K562 (cell line): ENCODE measurements at regions not wholly inside any gene's neighbourhood (a gene's known extent, or its start where the extent isn't known, plus 50 kb on each side); places are given as distances from the start of the nearest gene placed in this dataset.

Source experiments
- ATAC-seq: fragments of 200-7000 bp; cut with Tn5 transposase; 3 replicates; pipeline ENCODE4 v1.9.1; 2020; ENCODE audit warnings: moderate library complexity
- BruUV-seq: library from RNA; stranded (reverse); fragments of 400-500 nt; replicated peaks from 2 replicates; lab custom pipeline; 2021; lab: Mats Ljungman, UMichigan
- CTCF ChIA-PET: fragments of 300-600 bp; formaldehyde crosslinking; extraction: SDS; loops from one replicate; lab custom pipeline; 2021; ENCODE audit warnings: low intra/inter-chr PET ratio; lab: Yijun Ruan, JAX
- POLR2A ChIA-PET: fragments of 300-600, 350-650 bp; sonication (Branson Sonifier 250); formaldehyde crosslinking; extraction: SDS; loops from one replicate; lab custom pipeline; 2021; ENCODE audit warnings: antibody characterized with exemption, inconsistent platforms; lab: Yijun Ruan, JAX
- DNase-seq, 4 experiments: peaks; one replicate each; pipeline versions ENCODE4 v3.0.0 to v3.0.0-alpha.2; 2011 to 2018; ENCODE audit warnings: low spot score in 3 of 4, mixed read lengths in 3 of 4; ENCODE audit errors: extremely low read depth in 1 of 4
- FAIRE-seq: peaks from 2 replicates; lab custom pipeline; 2011; peaks lifted over from hg19 to GRCh38; lab: Jason Lieb, UNC
- H2AFZ ChIP-seq: 2 replicates; pipeline ENCODE4 v1.6.0; 2011; ENCODE audit warnings: low read depth, low read length, control low read depth, inconsistent platforms
- H3K27ac ChIP-seq: fragments of 200-600 bp; 3 replicates; pipeline ENCODE4 v1.8.0; 2011; ENCODE audit warnings: low read depth, mild to moderate bottlenecking, control low read depth, inconsistent platforms, low read length, moderate library complexity, mixed read lengths; ENCODE audit errors: extremely low read depth
- H3K27me3 ChIP-seq, 2 experiments: fragments of 300-600 bp in 1 of 2; 2 replicates in 1 of 2; 3 replicates in 1 of 2; pipeline versions ENCODE4 v1.6.0 to v1.8.0; 2011; ENCODE audit warnings: inconsistent platforms in 2 of 2, low read length in 2 of 2, mild to moderate bottlenecking in 1 of 2, mixed read lengths in 1 of 2, moderate library complexity in 1 of 2; ENCODE audit not compliant: control insufficient read depth in 2 of 2, insufficient read depth in 2 of 2
- H3K36me3 ChIP-seq: fragments of 300-600 bp; 3 replicates; pipeline ENCODE4 v1.8.0; 2011; ENCODE audit warnings: mild to moderate bottlenecking, low read length, inconsistent platforms; ENCODE audit not compliant: control insufficient read depth, insufficient read depth
- H3K4me1 ChIP-seq, 2 experiments: fragments of 200-600 bp in 1 of 2; replicated peaks in 1 of 2; 2 replicates in 1 of 2; 3 replicates in 1 of 2; pipeline versions ENCODE4 v1.5.1 to v1.8.0; 2011; ENCODE audit warnings: inconsistent platforms in 2 of 2, low read length in 2 of 2, mild to moderate bottlenecking in 1 of 2, mixed read lengths in 1 of 2, moderate library complexity in 1 of 2; ENCODE audit not compliant: control insufficient read depth in 2 of 2, insufficient read depth in 2 of 2
- H3K4me2 ChIP-seq: 2 replicates; pipeline ENCODE4 v1.6.1; 2011; ENCODE audit warnings: low read length, control low read depth, inconsistent platforms, mixed read lengths; ENCODE audit not compliant: insufficient read depth
- H3K4me3 ChIP-seq: fragments of 200-600 bp; sonication (generic), shearing (Covaris generic); 2 replicates; pipeline ENCODE4 v1.5.1; 2016; ENCODE audit warnings: control low read depth, inconsistent platforms
- H3K79me2 ChIP-seq: fragments of 200-600 bp; 3 replicates; pipeline ENCODE4 v1.8.0; 2011; ENCODE audit warnings: low read length, inconsistent platforms; ENCODE audit not compliant: control insufficient read depth, insufficient read depth
- H3K9ac ChIP-seq, 2 experiments: 2 replicates each; pipeline versions ENCODE4 v1.6.0 to v1.6.1; 2011; ENCODE audit warnings: low read depth in 2 of 2, low read length in 2 of 2, control low read depth in 1 of 2, inconsistent platforms in 1 of 2, mild to moderate bottlenecking in 1 of 2, mixed read lengths in 1 of 2; ENCODE audit not compliant: insufficient read depth in 1 of 2
- H3K9me1 ChIP-seq: one replicate; pipeline ENCODE4 v1.6.0; 2011; ENCODE audit warnings: inconsistent platforms, mild to moderate bottlenecking, low read length, moderate library complexity; ENCODE audit not compliant: control insufficient read depth, insufficient read depth
- H3K9me3 ChIP-seq: replicated peaks from 2 replicates; pipeline ENCODE4 v1.5.1; 2011; ENCODE audit warnings: low read depth, low read length, inconsistent platforms; ENCODE audit not compliant: control insufficient read depth, insufficient read depth
- H4K20me1 ChIP-seq: replicated peaks from 2 replicates; pipeline ENCODE4 v1.6.1; 2011; ENCODE audit warnings: low read length, inconsistent platforms, mixed read lengths; ENCODE audit not compliant: control insufficient read depth, insufficient read depth
- ARHGAP35 ChIP-seq: fragments of 450-650 bp; IDR thresholded peaks from 2 replicates; pipeline ENCODE4 v1.6.1; 2018; ENCODE audit not compliant: partially characterized antibody
- BHLHE40 ChIP-seq: IDR thresholded peaks from 2 replicates; pipeline ENCODE4 v1.6.1; 2011; ENCODE audit warnings: low read length, improper control_type of control experiment
- CBFA2T2 ChIP-seq: fragments of 450-650 bp; conservative IDR thresholded peaks from 2 replicates; pipeline ENCODE4 v1.6.1; 2017; ENCODE audit warnings: mild to moderate bottlenecking
- HDAC3 ChIP-seq: fragments of 450-650 bp; IDR thresholded peaks from 2 replicates; pipeline ENCODE4 v1.6.1; 2018; ENCODE audit warnings: borderline replicate concordance, mild to moderate bottlenecking, moderate library complexity; ENCODE audit not compliant: partially characterized antibody
- MEF2D ChIP-seq: conservative IDR thresholded peaks from 2 replicates; pipeline ENCODE4 v1.6.1; 2016; ENCODE audit warnings: low read depth, missing genetic modification characterization, missing compliant biosample characterization
- NR1H2 ChIP-seq: sonication (generic); formaldehyde crosslinking; IDR thresholded peaks from 2 replicates; pipeline ENCODE4 v1.4.0; 2020; ENCODE audit warnings: mild to moderate bottlenecking, missing genetic modification reagents
- POLR3G ChIP-seq: IDR thresholded peaks from 2 replicates; pipeline ENCODE4 v1.6.1; 2011; ENCODE audit not compliant: insufficient read length, insufficient replicate concordance; ENCODE audit errors: extremely low read depth
- RBM17 ChIP-seq: fragments of 200-400 bp; formaldehyde crosslinking; IDR thresholded peaks from 2 replicates; pipeline ENCODE4 v1.6.1; 2017; ENCODE audit warnings: low read depth, mild to moderate bottlenecking, low read length, borderline replicate concordance
- SUPT5H ChIP-seq: fragments of 450-650 bp; IDR thresholded peaks from 2 replicates; pipeline ENCODE4 v1.6.1; 2016
- TRIM28 ChIP-seq: fragments of 450-650 bp; IDR thresholded peaks from 2 replicates; pipeline ENCODE4 v1.6.1; 2017
- ZC3H8 ChIP-seq: fragments of 450-650 bp; IDR thresholded peaks from 2 replicates; pipeline ENCODE4 v1.6.1; 2017
- ZNF3 ChIP-seq: fragments of 250-450 bp; sonication (Bioruptor Pico); IDR thresholded peaks from 2 replicates; pipeline ENCODE4 v1.5.0; 2021; ENCODE audit warnings: mild to moderate bottlenecking, moderate library complexity
- WGBS: fragments of 100-300 bp; shearing (Covaris generic); methylation state at CpG from one replicate; pipeline ENCODE4 v1.1.6; 2016; ENCODE audit warnings: low coverage, mixed read lengths; ENCODE audit not compliant: insufficient coverage; ENCODE audit errors: missing lambda C conversion rate; 5-methylcytosine and 5-hydroxymethylcytosine counted together
- in situ Hi-C: fragments of 300-500 bp; cut with MboI; formaldehyde crosslinking; loops from 4 replicates; pipeline ENCODE4 v1.15.0; 2018; ENCODE audit warnings: inconsistent platforms, mixed read lengths
- intact Hi-C: fragments of 100-400 bp; cut with micrococcal nuclease; formaldehyde crosslinking; loops from 2 replicates; pipeline ENCODE4 v1.14.2; 2022
- TF ChIP-seq, protein P1 (sequence below), 3 experiments: fragments of 200-800 bp in 1 of 3; sonication (Bioruptor generic) in 1 of 3; sonication (generic) in 1 of 3; formaldehyde crosslinking in 1 of 3; IDR thresholded peaks; 2 replicates each; pipeline versions ENCODE4 v1.6.1 to v1.8.0; 2016 to 2022; ENCODE audit warnings: mild to moderate bottlenecking in 2 of 3, missing compliant biosample characterization in 2 of 3, missing genetic modification characterization in 2 of 3, missing genetic modification reagents in 1 of 3
- TF ChIP-seq, protein P2 (sequence below): sonication (generic); formaldehyde crosslinking; IDR thresholded peaks from 2 replicates; pipeline ENCODE4 v1.8.0; 2022; ENCODE audit warnings: mild to moderate bottlenecking, low read depth, missing genetic modification reagents
- TF ChIP-seq, protein P3 (sequence below): sonication (generic); formaldehyde crosslinking; IDR thresholded peaks from 2 replicates; pipeline ENCODE4 v1.8.0; 2022; ENCODE audit warnings: missing genetic modification reagents, mild to moderate bottlenecking, borderline replicate concordance
- TF ChIP-seq, protein P4 (sequence below): fragments of 250-450 bp; sonication (Bioruptor Pico); IDR thresholded peaks from 2 replicates; pipeline ENCODE4 v1.8.0; 2021; ENCODE audit warnings: borderline replicate concordance, mild to moderate bottlenecking, moderate library complexity; ENCODE audit not compliant: poor library complexity, severe bottlenecking
- TF ChIP-seq, protein P5 (sequence below), 3 experiments: IDR thresholded peaks in 2 of 3; conservative IDR thresholded peaks in 1 of 3; 2 replicates each; pipeline ENCODE4 v1.5.1; 2011 to 2012; ENCODE audit warnings: low read length in 3 of 3, mild to moderate bottlenecking in 3 of 3, control low read depth in 2 of 3, improper control_type of control experiment in 1 of 3, inconsistent platforms in 1 of 3, low read depth in 1 of 3, mixed read lengths in 1 of 3, moderate library complexity in 1 of 3; ENCODE audit not compliant: insufficient read depth in 2 of 3

DNA sequence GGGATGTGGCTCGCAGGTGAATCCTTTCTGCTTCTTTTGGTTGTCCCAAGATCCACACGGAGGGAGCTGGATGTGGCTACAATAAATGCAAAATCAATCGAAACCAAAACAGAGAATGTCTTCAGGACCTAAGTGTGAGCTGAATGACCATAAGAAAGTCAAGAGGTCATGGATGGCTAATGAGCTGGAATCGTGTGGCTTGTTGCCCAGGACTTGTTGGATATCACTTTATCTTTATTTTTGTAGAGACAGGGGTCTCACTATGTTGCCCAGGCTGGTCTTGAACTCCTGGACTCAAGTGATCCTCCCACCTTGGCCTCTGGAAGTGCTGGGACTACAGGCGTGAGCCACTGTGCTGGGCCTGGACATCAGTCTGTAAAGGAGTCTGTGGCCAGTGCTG, 326.8 kb upstream of the N4BP1 start:
- 0% methylated on average over 5 of the region's 5 CpGs for WGBS
- Histone ChIP-seq H3K9me1 (no peaks in the 10 kb centered on the region), H3K4me2 (no peak overlapping the region), H3K9ac (no peak overlapping the region), H3K27me3 (no peaks in the 10 kb centered on the region), H3K27ac (no peak overlapping the region), H3K9me3 (peaks cover 5% of the 10 kb centered on the region; the same call in 1 of the 2 replicates), H3K36me3 (no peaks in the 10 kb centered on the region), H3K79me2 (no peaks in the 10 kb centered on the region), H3K4me1 (no peaks in the 10 kb centered on the region), H4K20me1 (no peaks in the 10 kb centered on the region), H3K4me3 (no peak overlapping the region), H2AFZ (no peak overlapping the region)
- TF ChIP-seq, protein P1, sequence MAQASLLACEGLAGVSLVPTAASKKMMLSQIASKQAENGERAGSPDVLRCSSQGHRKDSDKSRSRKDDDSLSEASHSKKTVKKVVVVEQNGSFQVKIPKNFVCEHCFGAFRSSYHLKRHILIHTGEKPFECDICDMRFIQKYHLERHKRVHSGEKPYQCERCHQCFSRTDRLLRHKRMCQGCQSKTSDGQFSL (CRISPR knock-in tag; IDR thresholded peaks at IDR 0.05): no peak
- TF ChIP-seq, protein P1 (tag; IDR thresholded peaks at IDR 0.05): no peak
- TF ChIP-seq BHLHE40 (no peak), MEF2D (tag) (no peak), SUPT5H (no peak), RBM17 (no peak), TRIM28 (no peak), ZC3H8 (no peak), ZNF3 (CRISPR knock-in tag) (no peak), HDAC3 (no peak), NR1H2 (CRISPR knock-in tag) (no peak), POLR3G (no peak), ARHGAP35 (no peak), CBFA2T2 (no peak)
- TF ChIP-seq, protein P2, sequence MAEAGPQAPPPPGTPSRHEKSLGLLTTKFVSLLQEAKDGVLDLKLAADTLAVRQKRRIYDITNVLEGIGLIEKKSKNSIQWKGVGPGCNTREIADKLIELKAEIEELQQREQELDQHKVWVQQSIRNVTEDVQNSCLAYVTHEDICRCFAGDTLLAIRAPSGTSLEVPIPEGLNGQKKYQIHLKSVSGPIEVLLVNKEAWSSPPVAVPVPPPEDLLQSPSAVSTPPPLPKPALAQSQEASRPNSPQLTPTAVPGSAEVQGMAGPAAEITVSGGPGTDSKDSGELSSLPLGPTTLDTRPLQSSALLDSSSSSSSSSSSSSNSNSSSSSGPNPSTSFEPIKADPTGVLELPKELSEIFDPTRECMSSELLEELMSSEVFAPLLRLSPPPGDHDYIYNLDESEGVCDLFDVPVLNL (CRISPR knock-in tag): no peak
- TF ChIP-seq, protein P3, sequence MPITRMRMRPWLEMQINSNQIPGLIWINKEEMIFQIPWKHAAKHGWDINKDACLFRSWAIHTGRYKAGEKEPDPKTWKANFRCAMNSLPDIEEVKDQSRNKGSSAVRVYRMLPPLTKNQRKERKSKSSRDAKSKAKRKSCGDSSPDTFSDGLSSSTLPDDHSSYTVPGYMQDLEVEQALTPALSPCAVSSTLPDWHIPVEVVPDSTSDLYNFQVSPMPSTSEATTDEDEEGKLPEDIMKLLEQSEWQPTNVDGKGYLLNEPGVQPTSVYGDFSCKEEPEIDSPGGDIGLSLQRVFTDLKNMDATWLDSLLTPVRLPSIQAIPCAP (CRISPR knock-in tag): no peak
- TF ChIP-seq, protein P4, sequence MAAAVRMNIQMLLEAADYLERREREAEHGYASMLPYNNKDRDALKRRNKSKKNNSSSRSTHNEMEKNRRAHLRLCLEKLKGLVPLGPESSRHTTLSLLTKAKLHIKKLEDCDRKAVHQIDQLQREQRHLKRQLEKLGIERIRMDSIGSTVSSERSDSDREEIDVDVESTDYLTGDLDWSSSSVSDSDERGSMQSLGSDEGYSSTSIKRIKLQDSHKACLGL (CRISPR knock-in tag): no peak
- TF ChIP-seq, protein P5, sequence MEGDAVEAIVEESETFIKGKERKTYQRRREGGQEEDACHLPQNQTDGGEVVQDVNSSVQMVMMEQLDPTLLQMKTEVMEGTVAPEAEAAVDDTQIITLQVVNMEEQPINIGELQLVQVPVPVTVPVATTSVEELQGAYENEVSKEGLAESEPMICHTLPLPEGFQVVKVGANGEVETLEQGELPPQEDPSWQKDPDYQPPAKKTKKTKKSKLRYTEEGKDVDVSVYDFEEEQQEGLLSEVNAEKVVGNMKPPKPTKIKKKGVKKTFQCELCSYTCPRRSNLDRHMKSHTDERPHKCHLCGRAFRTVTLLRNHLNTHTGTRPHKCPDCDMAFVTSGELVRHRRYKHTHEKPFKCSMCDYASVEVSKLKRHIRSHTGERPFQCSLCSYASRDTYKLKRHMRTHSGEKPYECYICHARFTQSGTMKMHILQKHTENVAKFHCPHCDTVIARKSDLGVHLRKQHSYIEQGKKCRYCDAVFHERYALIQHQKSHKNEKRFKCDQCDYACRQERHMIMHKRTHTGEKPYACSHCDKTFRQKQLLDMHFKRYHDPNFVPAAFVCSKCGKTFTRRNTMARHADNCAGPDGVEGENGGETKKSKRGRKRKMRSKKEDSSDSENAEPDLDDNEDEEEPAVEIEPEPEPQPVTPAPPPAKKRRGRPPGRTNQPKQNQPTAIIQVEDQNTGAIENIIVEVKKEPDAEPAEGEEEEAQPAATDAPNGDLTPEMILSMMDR (IDR thresholded peaks at IDR 0.05 in 2 of 3, conservative IDR thresholded peaks at IDR 0.05 in 1 of 3; ENCODE audit: insufficient read depth in 2 of 3, low read depth in 1 of 3, low read length in 3 of 3): no peak
- no TSS peak for BruUV-seq
- DNase-seq (no peak), FAIRE-seq (no peak), ATAC-seq (no peak)
- POLR2A ChIA-PET: interaction anchor here (0.6 kb wide), 1 partner anchor 44 kb away, joined by 3 read pairs; no protein-coding TSS in a partner anchor
- in situ Hi-C loops (no loop called here), intact Hi-C loops (no loop called here)
- CTCF ChIA-PET: no interaction called here
